SIG-M5 (cell line): ENCODE measurements at regions not wholly inside any gene's neighbourhood (a gene's known extent, or its start where the extent isn't known, plus 50 kb on each side); places are given as distances from the start of the nearest gene placed in this dataset.

Experiments used
- DNase-seq: peaks from one replicate; lab custom pipeline; 2025; lab: John Stamatoyannopoulos, UW

DNA sequence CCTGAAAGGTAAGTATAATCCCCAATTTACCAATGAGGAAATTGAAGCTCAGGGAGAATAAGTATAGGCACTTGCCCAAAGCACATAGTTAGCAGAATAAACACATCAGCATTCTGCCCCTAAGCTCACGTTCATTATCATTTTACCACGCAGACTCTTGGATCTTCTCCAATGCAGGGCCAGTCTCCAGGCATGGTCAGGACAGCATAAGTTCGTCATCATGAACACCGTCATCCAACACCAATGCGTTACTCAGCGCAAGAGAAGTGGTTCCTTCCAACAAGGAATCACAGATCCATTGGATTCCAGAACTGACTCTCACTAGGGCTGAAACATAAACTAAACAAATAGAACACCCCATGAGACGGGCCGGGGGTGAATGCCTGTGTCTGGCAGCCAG, 86.5 kb upstream of the GPM6B start:
- no peak for DNase-seq

DNA sequence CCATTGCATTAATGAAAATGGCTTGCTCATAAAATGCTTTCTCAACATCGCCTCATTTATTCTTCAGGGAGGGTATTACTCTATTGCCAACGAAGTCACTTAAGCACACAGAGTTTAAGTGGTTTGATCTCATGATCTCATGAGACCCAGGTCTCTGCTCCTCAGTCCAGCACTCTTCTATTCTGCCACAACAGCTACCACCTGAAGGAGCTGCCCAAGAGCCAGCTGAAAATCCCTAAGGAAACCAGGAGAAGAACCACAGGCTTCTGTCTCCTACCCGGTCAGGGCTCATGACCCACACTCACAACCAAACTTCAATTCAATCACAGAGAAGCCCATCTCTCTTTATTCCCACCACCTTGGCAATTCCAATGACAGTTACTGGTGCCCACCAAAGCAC, 85.5 kb upstream of the GPM6B start:
- no peak for DNase-seq

DNA sequence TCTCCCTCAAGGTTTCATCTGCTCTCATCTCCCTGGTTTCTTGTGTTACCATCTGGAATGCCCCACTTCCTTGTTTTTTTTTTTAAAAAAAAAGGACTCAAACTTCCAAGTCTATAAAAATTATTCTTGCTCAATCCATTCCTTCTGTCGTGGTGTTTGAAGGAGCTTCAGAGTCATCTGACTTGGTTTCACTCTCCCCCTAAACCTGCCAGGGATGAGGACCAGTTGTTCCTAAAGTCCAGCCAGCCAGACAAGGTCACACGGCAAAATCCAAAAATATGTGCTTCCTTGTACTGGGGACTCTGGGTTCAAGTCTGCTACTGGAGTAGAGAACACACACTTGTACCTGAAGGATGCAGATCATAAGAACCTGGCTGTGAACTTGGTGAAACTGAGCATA, 84.5 kb upstream of the GPM6B start:
- DNase-seq: no peak

DNA sequence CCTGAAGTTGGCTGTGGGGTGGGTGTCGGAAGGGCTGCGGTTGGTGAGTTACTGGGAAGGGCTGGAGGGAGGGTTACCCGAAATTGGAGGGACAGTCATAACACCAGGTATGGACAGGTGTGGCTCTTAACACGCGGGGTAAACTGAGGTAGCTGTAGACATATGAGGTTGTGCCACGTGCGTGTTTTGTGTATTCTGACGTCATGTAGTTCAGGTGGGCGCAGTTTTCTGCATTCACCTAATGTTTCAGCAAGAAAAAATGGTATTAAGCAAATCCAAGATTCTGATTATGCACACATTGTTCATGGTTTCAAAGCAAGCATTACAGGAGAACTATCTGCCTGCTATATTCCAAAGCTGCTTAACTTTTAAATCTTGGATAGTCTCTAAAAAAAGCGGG, 83.5 kb upstream of the GPM6B start:
- DNase-seq: no peak

DNA sequence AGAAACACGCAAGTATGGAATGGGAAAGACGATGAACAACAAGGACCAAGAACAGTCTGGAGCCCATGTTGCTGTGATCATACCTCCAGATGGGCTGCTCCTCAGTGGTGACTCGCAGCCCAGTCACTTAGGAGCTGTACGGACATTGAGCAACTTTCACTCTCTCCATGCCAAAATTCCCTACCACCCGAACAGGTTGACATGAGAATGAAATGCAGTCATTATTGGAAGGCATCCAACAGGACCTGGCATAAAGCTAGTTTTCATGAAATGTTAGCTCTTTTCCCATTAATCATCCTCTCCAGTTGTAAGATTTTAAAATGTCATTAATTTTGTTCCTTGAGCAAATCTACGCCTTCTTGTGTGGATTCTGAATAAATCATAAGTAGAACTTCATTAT, 82.7 kb upstream of the GPM6B start:
- DNase-seq: no peak

DNA sequence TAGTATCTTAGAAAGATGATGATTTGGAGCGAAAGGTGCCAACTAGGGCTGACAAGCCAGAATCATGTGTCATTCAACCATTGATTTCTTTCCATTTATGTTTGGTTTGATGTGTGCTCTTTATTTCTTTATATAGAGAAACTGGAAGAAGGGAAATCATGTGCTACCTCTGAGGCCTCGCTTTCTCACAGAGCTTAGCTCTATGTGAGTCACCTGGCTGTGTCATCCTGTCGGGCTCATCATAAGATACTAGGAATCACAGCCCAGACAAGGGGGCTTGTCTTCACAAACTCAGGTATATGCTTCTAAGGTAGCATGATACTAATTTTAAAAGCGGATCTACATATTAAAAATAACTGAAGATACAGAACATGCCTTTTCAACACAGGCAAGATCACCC, 81.7 kb upstream of the GPM6B start:
- no peak for DNase-seq

DNA sequence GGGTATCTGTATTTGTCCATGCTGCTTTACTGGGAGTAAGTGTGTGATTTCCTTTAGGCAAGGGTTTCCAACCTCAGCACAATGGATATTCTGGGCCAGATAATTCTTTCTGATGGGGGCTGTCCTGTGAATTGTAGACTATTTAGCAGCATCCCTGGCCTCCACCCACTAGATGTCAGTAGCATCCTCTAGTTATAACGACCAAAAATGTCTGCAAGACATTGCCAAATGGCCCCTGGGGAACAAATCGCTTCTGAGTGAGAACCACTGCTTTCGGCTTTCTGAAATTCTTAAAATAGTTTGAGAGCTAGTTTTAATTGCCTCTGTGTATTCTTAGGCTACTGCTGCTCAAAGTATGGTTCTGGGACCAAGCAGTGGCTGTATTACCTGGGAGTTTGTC, 81.2 kb upstream of the GPM6B start:
- DNase-seq: no peak

DNA sequence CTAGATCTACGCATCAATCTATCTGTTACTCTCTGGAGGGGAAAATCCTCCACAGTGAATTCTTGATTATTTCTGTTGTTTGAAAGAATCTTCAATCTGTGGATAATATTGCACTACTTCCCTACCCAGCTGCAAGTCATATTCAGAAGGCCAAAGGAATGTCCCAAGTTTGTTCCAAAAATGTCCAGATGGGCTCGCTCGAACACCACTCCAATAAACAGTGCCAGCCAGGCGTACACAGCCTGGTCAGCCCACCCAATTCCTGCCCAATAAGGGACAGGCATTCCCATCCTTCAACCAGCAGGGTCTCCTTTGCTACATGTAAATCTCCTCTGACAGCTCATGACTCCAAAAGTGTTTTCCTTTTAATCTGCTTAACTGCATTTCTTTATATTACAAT, 80.7 kb upstream of the GPM6B start:
- DNase-seq: no peak

DNA sequence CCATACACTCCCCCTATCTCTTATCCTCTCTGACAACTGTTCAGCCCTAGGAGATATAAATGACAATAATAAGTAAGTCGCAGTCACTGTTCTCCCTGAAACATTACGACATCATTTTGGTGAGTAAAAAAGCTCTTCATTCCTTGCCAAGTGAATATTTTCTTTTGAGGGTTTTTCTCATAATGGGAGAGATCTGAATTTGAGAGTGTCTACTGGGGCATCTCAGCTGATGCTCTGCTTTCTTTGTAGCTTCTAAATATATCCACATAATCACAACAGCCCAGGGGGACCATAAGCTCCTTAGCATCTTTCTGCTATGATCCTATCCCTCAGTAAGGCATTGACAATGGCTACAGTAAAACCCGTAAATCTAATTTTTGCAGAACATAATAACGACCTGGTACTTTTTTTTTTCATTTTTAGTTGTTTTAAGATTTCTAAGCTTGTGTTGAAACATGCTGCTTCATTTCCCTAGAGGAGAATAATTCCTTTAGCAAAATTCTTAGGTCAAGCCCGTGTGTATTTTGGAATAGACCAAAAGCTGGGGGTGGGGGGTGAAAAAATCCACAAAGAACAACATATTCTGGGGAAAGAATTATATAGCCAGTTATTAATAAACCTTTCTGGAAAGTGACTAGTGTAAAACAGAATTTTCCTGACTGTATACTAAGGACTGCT, 78.1 kb upstream of the GPM6B start:
- no peak for DNase-seq

DNA sequence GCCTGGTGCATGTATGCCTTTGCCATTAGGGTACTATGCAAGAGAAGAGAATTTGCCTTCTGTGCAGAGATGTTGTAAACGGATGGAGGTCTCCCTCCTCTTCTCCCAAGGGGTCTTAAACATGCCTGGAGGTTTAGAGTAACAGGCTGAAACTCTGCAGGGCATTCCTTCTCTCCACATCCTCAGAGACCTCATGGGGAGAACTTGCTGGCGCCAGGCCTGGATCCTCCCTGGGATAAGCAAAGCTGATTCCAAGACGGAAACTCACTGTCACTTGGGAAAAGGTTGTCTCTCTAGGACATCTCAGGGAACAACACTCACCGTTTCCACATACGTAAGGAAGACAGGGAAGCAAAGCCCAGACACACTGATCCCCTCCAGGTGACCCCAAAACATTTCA, 76.9 kb upstream of the GPM6B start:
- no peak for DNase-seq

DNA sequence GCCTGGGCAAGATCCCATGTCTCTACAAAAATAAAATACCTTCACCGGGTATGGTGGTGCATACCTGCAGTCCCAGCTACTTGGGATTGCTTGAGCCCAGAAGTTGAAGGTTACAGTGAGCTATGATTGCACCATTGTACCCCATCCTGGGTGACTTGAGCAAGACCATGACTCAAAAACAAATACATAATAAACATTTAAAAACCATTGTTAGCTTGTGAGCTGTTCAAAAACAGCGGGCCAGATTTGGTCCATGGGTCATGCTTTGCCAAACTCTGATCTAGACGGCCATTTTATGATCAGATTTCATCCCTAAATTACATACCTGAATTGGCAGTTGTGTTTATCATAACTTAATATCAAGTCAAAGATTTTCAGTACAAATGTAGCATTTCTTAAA, 76.0 kb upstream of the GPM6B start:
- DNase-seq: no peak

DNA sequence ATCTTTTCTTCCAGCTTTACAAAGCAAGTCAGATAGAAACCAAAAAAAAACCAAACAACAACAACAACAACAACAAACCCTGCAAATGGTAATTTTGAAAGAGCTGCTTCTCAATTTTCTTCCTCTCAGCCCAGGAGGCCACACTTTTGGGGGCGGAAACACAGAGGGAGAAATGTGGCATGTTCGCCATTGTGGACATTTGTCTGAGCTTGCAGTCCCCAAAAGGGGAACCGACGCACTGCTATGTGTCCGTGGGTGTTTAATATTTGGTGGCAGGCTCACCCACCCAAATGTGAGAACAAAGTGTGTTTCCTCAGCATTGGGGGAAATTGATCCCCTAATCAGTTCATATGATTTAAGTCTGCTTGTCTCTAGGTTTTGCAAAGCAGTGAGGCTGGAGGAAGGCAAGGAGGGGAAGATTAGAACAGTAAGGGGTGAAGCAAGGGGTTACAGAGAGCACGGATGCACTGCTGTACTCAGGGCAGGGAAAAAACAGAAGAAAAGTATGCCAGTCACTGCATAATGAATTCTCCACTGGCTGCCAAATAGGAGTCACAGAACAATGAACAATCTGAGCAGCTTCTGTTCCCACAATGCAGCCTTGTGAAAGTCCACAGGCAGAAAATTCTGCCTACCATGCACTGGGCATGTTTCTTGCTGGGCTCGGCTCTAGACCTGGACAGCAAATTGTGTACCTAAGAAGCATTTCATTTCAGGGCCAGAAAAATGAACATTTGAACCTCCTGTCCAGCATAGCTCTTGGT, 74.7 kb upstream of the GPM6B start:
- no peak for DNase-seq

DNA sequence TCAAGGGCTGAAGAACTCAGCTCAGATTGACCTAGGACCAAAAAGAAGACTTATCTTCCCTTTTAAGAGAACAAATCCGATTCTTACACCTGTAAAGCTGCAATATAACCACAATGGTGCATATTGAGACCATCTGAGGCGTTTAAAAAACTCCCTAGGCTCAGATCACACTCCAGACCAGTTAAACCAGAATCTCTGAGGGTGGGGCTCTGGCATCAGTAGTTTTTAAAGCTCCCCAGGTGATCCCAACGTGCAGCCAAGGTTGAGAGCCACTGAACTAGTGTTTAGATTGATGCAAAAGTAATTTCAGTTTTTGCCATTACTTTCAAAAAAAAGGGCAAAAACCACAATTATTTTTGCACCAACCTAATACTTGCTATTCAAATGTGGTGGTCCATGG, 73.9 kb upstream of the GPM6B start:
- DNase-seq: no peak

DNA sequence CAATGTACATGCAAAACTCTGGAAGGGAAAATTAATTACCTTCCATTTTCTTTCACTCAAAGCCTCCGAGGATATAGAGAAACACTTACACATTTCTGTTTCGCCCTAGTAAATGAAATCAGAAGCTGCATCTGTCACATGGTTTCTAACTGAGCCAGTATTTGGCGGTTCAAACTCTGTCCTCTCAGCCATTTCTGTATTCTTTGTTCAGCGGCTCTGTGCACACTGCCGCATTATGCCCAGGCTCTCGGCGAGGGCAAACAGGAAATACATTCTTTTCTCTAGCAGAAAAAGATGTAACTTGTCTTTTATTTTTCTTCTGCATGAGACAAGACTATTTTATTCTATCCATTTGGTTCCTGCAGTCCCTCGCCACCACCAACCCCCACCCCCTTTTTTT, 71.4 kb upstream of the GPM6B start:
- DNase-seq: no peak

DNA sequence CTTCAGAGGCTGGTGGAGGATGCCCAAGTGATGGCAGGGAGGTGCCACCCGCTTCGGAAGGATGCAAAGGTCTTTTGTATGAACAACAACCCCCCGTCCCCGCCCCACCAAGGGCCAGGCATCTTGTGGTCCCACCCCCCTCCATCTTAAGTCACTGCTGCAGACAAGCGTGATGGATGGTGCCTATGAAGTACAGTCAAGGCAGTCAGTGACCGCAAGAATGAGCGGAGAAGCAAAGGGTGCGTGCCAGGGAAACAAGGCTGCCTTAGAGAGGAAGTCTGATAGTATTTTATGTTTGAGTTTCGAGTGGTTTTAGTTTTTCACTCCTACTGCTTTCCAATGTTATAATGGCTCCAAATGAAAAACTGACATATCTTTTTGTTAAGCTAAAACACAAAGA, 68.7 kb upstream of the GPM6B start:
- no peak for DNase-seq

DNA sequence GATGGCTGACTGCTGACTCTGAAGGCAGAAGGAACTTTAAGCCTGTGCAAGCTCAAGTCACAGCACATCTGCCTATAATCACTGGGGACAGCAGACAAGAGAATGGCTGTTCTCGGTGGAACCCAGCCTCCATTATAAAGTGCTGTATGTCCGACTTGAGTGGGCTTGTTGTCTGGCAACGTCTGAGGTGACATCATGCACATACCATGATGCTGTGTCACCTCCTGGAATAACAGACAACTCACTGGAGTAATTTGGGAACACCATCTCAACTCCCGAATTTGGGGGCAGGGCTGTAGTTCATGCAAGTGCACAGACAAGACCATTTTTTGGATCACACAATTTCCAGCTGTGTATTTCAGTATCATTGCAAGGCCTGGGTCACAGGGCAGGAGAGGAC, 59.8 kb upstream of the GPM6B start:
- DNase-seq: no peak

DNA sequence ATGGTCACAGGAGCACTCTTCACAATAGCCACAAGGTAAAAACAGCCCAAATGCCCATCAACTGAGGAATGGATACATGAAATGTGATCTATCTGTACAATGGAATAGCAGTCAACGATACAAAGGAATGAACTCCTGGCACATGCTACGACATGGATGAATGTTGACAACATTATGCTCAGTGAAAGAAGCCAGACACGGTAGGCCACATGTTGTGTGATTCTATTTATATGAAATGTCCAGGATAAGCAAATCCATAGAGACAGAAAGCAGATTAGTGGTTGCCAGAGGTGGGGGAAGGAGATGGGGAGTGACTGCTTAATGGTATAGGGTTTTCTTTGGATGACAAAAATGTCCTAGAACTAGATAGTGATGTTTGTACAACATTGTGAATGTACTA, 58.7 kb upstream of the GPM6B start:
- no peak for DNase-seq

DNA sequence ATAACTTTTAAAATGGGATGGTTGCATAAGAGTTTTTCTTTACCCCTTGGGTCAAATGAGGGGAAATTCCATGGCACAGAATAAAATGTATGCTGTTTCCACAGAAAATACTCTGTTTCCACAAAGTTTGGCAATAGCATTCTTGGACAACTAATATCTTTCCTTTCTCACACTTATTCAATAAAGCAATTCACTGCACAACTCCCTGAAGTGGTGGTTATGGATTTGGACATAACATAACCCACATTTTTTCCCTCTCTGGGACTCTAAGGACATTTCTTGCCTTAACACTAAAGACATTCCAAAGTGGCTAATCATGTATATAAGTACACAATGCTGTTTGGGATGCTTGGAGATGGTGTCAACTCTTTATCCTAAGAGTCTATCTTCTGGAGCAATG, 51.7 kb upstream of the GPM6B start:
- no peak for DNase-seq
